ENCODE measurements at regions not wholly inside any gene's neighbourhood (a gene's known extent, or its start where the extent isn't known, plus 50 kb on each side); places are given as distances from the start of the nearest gene placed in this dataset.

- TF ChIP-seq CTCF (IDR thresholded peaks at IDR 0.05) (no peak), POLR2A (IDR thresholded peaks at IDR 0.05) (no peak)
These were observed 139.3 kb upstream of the ARHGAP5 start for GRCh38 chr14:31937730-31938346.
